GM12873 (cell line): ENCODE measurements at regions not wholly inside any gene's neighbourhood (a gene's known extent, or its start where the extent isn't known, plus 50 kb on each side); places are given as distances from the start of the nearest gene placed in this dataset.

Experiments used
- CTCF ChIP-seq: IDR thresholded peaks from 2 replicates; pipeline ENCODE4 v1.5.1; 2012; ENCODE audit warnings: low read depth, mild to moderate bottlenecking, moderate library complexity, low read length, control low read depth; ENCODE audit not compliant: insufficient read depth; ENCODE audit errors: missing control alignments

- no peak for TF ChIP-seq CTCF
These were observed 85.6 kb upstream of the IMMP2L start for GRCh38 chr7:111647881-111648280.

GRCh38 chr7:111644595-111644994 lies 82.3 kb upstream of the IMMP2L start:
- peak; percentile 23 for TF ChIP-seq CTCF

- no peak for TF ChIP-seq CTCF
These were observed 80.1 kb upstream of the IMMP2L start for GRCh38 chr7:111642373-111642772.

- TF ChIP-seq CTCF = no peak
These were observed 78.1 kb upstream of the IMMP2L start for GRCh38 chr7:111640416-111640815.

GRCh38 chr7:111639934-111640333 lies 77.6 kb upstream of the IMMP2L start:
- TF ChIP-seq CTCF = no peak

GRCh38 chr7:111638078-111638477 lies 75.8 kb upstream of the IMMP2L start:
- TF ChIP-seq CTCF = no peak

- TF ChIP-seq CTCF = no peak
These were observed 71.6 kb upstream of the IMMP2L start for GRCh38 chr7:111633878-111634277.
